Activated CD4-positive, alpha-beta T cell treated with anti-CD3 and anti-CD28 coated beads, Interleukin-2, amount 50 U/mL, for 4 hours (primary cell): ENCODE measurements at regions not wholly inside any gene's neighbourhood (a gene's known extent, or its start where the extent isn't known, plus 50 kb on each side); places are given as distances from the start of the nearest gene placed in this dataset.

Experiments used
- DNase-seq, 2 experiments: peaks; one replicate each; pipeline ENCODE4 v3.0.0-alpha.2; 2020

DNA sequence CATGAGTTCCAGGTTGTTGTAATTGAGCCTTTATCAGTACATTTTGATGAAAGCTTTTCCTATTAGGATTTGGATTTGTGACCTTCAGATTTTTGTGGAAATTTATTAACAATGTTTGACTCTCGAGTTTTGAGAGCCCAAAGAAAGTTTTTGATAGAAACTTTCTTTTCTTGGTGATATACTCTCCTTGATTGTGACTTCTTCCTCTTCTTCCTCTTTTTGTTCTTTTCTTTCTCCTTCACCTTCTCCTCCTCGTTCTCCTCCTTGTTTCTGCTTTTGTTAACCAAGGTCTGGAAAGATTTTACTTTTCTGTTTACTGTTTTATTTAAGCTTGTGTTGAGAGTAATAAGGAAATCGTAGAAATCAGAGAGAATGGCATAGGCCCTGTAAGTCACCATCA lies 182.4 kb downstream of the TRIM27 start:
- no peak for DNase-seq

DNA sequence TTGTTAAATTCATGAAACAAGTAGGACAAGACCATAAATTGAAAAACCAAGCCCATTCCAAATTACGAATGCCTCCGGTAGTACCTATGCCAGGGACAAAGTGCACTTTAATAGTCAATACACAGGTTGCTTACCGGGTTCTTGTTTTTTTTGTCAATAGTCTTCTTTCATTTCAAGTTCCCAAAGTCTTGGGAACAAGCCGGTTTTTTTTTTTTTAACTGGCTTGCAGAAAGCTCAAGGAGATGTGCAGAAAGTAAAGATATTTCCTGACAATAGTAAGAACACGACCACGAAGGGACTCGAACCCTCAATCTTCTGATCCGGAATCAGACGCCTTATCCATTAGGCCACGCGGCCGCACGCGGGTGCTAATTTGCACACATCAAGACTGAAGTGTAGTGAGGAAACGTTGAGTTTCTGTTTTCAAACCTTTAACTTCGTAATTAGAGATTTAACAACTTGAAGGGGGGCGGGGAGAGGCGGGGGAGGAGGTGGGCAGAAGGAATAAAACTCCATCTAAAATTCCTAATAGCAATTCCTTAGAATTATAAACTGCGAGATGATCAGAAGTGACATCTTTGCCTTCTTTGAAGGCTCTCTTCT lies 181.0 kb downstream of the TRIM27 start:
- DNase-seq, result no peak

GRCh38 chr6:28743271-28743789 lies 180.5 kb downstream of the TRIM27 start:
- DNase-seq, result no peak

DNA sequence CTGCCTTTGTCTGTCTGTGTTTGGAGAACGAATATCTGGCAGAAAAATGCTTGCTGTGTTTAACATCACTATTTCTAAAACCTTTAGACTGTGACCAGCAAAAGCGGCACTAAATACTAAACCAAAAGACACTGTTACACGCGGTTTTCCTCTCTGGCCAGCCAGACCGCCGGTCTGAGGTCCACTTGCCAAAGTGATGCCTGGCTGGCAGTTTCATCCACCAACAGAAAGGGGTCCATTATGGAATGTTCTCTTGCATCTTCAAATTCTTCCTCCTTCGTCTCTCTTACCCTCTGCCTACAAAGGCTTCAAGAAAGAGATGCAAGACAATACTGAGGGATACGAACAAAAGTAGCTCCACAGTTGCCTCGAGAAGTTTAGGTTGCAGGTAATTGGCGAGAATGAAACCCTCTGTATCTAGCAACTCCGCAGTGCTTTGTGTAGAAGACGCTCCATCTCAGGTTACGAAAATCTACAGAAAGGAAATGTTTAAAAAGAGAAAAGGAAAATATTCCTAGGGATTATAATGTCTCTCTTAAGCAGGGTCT lies 176.6 kb downstream of the TRIM27 start:
- DNase-seq, result no peak

DNA sequence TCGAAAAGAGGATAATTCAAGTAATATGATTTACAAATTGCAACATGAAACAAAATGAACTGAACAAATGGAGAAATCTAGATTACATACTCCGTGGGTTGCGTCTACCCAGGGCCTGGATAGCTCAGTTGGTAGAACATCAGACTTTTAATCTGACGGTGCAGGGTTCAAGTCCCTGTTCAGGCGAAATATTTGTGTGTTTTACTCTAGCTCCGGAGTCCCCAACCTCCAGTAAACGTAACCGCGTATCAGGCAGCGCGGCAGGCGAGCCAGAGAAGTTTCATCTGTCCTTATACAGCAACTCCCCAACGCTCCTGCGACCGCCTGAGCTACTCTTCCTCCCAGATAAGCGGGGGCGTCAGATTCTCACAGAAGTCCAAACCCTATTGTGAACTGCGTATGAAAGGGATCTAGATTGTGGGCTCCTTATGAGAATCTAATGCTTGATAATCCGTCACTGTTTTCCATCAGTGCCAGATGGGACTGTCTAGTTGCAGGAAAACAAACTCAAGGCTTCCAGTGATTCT lies 176.1 kb downstream of the TRIM27 start:
- no peak for DNase-seq

DNA sequence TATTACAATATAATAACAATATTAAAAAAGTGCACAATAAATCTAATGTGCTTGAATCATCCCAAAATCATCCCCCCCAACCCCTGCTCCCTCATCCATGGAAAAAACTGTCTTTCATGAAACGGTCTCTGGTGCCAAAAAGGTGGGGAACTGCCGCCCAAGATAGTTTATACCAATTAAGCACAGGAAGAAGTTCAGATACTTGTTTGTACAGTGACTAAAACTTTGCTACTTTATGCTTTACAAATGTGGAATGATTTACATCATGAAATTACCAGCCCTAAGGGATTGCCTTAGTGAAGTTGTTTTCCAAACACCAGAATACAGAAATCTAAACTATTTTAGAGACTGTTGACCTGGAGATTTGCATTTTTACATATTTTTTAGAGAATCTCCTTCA lies 175.6 kb downstream of the TRIM27 start:
- no peak for DNase-seq

GRCh38 chr6:28750926-28751458 lies 172.8 kb downstream of the TRIM27 start:
- no peak for DNase-seq

- DNase-seq, result no peak
Measured at GRCh38 chr6:28751514-28751913, 172.3 kb downstream of the TRIM27 start.

- no peak for DNase-seq
Measured at GRCh38 chr6:28751963-28752350, 171.8 kb downstream of the TRIM27 start.

- DNase-seq, result no peak
Measured at GRCh38 chr6:28757429-28758045, 166.2 kb downstream of the TRIM27 start.

DNA sequence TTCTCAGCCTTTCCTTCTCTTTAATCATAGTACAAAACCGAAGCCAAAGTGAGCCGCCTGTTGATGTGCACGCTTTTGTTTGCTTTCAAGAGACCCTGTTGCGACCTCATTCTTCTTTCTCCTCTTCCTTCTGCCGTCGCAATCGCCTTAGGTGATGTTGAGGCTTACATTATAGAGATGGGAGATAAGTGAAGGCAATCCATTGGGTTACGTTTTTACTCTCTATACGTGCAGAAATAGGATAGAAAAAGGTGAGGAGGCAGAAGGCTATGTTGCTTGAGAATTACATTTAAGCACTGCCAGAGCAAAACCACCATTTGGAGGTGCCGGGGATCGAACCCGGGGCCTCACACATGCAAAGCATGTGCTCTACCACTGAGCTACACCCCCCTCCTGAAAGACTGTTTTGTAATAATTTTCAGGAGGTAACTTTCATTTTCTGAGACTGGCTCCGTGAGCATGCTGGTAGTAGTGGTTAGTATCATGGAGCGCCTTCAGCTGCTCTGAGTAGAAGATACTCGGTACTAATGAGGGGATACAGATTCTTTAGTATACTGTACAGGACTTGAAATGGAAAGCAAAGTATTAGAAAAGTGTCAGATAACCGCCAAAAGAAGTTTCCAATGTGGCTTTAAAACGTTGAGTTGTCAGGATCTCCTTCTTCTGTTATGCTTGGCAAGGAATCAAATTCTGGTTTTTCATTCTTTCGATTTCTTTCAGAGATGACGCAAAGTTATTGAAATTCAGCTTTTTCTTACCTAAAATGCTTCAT lies 165.6 kb downstream of the TRIM27 start:
- DNase-seq, result no peak

DNA sequence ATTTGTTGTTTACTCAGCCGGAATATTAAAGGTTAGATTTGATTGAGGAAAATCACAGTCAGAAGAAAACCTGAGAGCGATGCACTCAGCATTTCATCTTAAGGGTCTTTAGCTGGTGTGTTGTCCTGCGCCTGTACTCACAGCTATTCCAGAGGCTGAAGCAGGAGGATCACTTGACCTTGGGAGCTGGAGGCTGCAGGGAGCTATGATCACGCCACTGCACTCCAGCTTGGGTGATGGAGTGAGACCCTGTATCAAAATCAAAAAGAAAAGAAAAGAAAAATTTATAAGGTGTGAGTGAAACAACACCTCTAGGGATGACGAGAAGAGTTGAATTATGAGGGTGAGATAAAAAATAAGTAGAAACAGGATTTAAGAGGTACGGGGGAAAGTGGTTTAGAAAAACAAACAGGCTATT lies 165.0 kb downstream of the TRIM27 start:
- DNase-seq, result no peak

DNA sequence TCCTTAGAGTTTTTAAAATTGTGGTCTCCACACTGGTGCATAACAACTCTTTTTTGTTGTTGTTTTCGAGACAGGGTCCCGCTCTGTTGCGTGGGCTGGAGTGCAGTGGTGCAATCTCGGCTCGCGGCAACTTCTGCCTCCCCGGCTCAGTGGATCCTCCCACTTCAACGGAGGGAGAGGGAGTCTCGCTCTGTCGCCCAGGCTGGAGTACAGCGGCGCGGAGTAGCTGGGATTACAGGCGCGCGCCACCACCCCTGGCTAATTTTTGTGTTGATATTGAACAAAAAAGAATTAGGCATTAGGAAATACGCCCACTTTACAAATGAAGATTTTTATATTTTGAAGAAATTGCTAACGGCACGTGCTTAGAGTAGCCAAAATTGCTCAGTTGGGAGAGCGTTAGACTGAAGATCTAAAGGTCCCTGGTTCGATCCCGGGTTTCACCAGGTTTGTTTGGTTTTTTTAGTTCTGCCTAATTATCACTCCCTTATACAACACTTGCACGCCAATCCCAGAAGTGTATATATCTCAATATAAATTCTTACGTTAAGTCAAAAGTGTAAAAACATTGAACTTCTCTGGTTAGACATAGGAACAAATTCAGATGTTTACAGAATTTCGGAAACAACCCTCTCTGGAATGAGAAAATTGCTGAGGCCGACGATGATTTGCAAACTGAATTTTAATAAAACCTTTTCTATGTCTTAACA lies 159.6 kb downstream of the TRIM27 start:
- DNase-seq, result no peak

GRCh38 chr6:28764761-28765282 lies 159.0 kb downstream of the TRIM27 start:
- no peak for DNase-seq

DNA sequence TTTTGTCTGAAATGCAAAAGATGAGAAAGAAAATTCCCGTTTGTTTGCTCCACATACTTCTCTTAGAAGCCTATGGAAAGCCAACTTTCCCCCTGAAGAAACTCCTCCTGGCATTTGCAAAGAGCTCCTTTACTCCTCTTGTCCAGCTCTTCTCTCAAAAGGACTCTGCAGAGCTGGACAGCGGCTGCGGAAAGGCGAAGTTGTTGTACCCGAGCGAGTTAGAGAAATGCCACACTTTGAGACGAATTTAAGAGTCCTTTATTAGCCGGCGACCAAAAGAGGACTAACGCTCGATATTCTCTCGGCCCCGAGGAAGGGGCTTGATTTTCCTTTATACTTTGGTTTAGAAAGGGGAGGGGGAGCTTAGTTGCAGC lies 157.8 kb downstream of the TRIM27 start:
- DNase-seq, result no peak

DNA sequence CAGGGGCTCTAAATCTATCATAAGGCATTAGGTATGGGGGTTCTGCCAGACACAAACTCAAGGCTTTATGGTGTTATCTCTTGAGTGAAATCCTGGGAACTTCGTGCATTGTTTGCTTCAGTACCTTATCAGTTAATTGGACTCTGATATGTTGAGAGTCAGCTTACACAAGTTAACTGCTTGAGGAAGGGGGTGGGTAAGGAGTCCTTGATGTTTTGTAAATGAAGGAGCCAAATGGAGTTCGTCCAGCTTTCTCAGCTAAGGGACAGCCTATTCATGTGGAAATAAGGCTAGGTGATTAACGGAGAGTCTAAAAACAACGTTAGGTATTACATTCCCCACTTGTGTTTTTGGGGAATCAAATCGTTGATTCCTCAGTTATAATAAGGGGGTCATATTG lies 157.4 kb downstream of the TRIM27 start:
- no peak for DNase-seq

- no peak for DNase-seq
Measured at GRCh38 chr6:28767133-28767532, 156.7 kb downstream of the TRIM27 start.

DNA sequence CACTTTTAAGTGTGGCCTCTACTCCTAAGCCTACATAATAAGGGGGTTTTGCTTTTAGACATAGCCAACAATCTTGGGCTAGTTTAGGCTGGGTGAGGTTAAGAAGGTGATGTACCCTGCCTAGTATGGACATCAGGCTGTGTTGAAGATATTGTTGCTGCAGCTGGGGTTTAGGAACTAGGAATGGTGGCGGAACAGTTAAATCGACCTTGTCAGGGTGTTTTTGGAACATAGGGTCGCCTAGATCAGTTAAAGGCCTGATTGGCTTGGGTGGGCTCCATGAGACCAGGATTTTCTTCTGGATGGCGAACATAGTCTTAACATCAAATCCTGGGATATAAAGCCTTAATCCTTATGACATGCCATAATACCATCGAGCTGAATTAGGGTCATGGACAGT lies 156.1 kb downstream of the TRIM27 start:
- DNase-seq, result no peak

DNA sequence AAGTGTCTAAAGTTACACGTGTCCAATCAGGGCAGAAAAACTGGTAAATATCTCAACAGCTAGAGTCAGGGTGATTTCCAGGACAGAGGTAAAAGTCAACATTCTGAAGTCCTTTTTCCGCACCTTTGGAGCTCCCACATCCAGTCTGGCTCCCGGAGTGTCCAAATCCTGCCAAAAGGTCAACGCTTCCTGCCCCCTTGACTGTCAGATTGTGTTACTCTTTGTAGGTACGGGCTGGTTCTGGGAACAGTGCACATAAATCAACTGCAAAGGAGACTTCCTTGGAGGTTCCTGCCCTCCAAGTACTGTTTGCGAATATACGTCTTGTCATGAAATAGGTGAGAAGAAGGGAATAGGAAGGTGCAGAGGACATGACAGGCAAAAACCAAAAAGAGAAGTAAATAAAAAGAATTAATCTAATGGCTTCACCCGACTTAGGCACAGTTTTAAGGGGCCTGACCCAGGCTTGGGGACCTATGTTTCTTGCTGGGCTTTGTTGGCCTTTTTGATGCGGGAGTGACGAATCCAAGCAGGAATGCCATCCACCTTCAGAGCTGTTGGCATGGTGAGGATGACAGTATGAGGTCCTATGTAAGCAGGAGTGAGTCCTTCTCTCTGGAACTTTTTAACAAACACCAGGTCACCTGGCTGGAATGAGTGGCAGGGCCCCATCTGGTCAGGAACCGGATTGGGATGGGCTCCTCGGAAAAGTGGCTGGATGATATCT lies 155.4 kb downstream of the TRIM27 start:
- no peak for DNase-seq

- DNase-seq, result no peak
Measured at GRCh38 chr6:28769626-28770402, 154.0 kb downstream of the TRIM27 start.

GRCh38 chr6:28770732-28771131 lies 153.1 kb downstream of the TRIM27 start:
- DNase-seq, result no peak
